ENCODE measurements at regions not wholly inside any gene's neighbourhood (a gene's known extent, or its start where the extent isn't known, plus 50 kb on each side); places are given as distances from the start of the nearest gene placed in this dataset.
"Not testable (repeated sequence)": the region's sequence is repeated elsewhere in the genome, so short reads cannot be mapped to it uniquely, and the experiment has no call there.

DNA sequence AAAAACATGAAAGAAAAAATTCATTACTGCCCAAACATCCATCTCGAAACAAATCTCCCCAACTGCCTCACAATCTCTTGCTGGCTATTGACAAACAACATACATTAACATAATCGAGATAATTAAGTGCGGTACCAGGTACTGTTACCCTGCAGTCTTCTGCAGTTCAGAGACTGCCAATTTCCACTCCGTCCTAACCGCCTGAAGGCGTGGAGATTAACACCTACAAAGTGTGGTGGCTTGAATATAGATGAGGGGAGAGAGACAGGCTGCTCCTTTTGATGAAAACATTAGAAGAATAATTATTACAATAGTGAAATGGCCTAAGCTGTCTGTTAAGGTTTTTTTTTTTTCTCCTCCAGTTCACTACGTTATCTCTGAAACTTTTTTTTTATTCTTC lies 258.9 kb upstream of the SOX4 start:
- H3K27ac ChIP-seq: no peak overlapping the region
- no peaks in the 10 kb centered on the region for H3K4me1 ChIP-seq
- TF ChIP-seq, protein P1, sequence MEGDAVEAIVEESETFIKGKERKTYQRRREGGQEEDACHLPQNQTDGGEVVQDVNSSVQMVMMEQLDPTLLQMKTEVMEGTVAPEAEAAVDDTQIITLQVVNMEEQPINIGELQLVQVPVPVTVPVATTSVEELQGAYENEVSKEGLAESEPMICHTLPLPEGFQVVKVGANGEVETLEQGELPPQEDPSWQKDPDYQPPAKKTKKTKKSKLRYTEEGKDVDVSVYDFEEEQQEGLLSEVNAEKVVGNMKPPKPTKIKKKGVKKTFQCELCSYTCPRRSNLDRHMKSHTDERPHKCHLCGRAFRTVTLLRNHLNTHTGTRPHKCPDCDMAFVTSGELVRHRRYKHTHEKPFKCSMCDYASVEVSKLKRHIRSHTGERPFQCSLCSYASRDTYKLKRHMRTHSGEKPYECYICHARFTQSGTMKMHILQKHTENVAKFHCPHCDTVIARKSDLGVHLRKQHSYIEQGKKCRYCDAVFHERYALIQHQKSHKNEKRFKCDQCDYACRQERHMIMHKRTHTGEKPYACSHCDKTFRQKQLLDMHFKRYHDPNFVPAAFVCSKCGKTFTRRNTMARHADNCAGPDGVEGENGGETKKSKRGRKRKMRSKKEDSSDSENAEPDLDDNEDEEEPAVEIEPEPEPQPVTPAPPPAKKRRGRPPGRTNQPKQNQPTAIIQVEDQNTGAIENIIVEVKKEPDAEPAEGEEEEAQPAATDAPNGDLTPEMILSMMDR (IDR thresholded peaks at IDR 0.05): no peak
- no peak for TF ChIP-seq POLR2A (IDR thresholded peaks at IDR 0.05)
- DNase-seq: no peak
- no peaks in the 10 kb centered on the region for H3K9me3 ChIP-seq
- H3K27me3 ChIP-seq: no peaks in the 10 kb centered on the region
- H3K4me3 ChIP-seq: no peak overlapping the region
- H3K36me3 ChIP-seq: no peaks in the 10 kb centered on the region

DNA sequence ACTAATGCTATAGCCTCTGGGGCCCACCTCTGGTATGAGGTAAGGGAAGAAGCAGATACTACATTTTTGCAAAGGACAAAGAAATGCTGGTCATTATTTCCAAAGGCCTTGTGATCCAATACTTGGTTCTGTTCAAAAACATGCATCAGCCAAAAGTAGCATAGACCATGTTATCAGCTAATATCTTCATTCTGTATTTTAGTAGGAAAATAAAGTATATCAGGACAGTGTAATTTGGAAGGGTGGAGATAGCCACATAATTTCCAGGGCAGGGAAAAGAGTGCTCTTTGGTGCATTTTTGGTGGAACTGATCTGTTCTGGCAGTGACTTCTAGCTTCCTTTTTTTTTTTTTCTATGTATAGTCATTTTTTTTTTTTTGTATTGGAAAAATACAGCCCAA lies 258.0 kb upstream of the SOX4 start:
- H3K27ac ChIP-seq: no peak overlapping the region
- no peaks in the 10 kb centered on the region for H3K36me3 ChIP-seq
- H3K4me1 ChIP-seq: no peaks in the 10 kb centered on the region
- TF ChIP-seq, protein P1 (IDR thresholded peaks at IDR 0.05): no peak
- no peaks in the 10 kb centered on the region for H3K27me3 ChIP-seq
- no peak overlapping the region for H3K4me3 ChIP-seq
- no peaks in the 10 kb centered on the region for H3K9me3 ChIP-seq
- DNase-seq: no peak

DNA sequence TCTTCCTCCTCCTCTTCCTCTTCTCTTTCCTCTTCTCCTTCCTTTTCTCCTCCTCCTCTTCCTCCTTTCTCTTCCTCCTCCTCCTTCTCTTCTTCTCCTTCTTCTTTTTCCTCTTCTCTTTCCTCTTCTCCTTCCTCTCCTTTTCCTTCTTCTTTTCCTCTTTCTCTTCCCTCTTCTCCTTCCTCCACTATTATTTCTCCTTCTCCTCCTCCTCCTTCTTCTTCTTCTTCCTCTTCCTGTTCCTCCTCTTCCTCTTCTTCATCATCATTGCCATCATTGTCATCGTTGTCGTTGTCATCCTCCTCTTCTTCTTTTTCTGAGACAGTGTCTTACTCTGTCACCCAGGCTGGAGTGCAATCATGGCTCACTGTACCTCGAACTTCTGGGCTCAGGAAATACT lies 256.3 kb upstream of the SOX4 start:
- Histone ChIP-seq H3K4me1 (no peaks in the 10 kb centered on the region), H3K4me3 (no peak overlapping the region), H3K27ac (no peak overlapping the region), H3K27me3 (no peaks in the 10 kb centered on the region), H3K9me3 (no peaks in the 10 kb centered on the region), H3K36me3 (no peaks in the 10 kb centered on the region)
- TF ChIP-seq, protein P1 (IDR thresholded peaks at IDR 0.05): no peak
- no peak for TF ChIP-seq POLR2A (IDR thresholded peaks at IDR 0.05)
- DNase-seq: no peak

DNA sequence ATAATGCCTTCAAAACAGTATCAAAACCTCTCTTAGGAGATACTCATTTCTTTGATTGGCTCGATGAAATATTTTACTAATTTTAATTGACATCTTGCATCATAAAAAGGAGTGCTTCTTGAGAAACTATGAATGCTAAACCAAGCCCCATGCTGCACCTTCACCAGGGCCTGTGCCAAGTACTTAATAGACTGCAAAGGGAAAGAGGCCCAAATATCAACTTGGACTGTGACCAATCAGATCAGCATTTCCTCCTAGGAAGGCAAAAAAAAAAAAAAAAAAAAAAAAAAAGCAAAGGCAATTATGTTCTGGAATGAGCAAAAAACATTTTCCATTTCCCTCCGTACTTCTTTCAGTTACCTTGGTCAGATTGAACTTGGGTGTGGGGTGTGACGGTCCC lies 253.0 kb upstream of the SOX4 start:
- Histone ChIP-seq H3K4me1 (no peaks in the 10 kb centered on the region), H3K27ac (no peak overlapping the region), H3K9me3 (no peaks in the 10 kb centered on the region), H3K4me3 (no peak overlapping the region), H3K27me3 (no peaks in the 10 kb centered on the region), H3K36me3 (no peaks in the 10 kb centered on the region)
- no peak for DNase-seq
- no peak for TF ChIP-seq POLR2A (IDR thresholded peaks at IDR 0.05)
- TF ChIP-seq, protein P1 (IDR thresholded peaks at IDR 0.05): no peak

DNA sequence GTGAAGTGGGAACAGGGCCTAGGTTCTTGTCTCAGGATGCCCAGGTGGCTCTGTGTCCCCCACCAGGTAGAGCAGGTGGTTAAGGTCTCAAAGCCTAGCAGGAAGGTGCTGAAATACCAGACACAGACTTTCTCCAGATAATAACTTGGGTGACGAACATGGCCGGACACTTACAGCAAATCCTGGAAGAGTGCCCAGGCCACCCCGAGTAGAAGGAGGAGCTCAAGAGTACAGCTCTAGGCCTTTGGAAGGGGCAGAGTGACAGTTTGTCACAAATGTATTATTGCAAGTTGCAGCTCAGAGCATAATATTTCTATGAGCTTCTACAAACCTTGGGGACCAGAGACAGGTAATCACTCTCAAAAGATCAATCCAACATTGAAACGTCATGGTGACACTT lies 251.6 kb upstream of the SOX4 start:
- H3K36me3 ChIP-seq: no peaks in the 10 kb centered on the region

DNA sequence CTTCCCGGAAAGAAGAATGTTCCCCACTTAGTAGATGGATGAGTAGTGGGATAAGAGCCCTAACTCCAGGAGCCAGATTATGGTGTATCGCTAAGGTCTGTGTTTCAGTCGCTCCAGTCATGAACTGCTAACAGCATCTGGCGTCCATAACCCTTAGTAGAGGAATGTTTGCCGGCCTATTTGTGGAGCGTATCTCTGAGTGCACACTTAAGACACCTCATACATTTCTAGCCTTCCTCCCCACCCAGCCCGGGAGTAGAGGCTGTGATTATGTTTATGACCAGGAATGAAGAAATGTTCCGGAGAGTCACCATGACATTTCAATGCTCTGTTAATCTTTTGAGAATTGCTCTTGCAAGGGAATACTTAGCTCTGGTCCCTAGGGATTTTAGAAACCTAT lies 251.1 kb upstream of the SOX4 start:
- H3K4me1 ChIP-seq: no peaks in the 10 kb centered on the region
- no peaks in the 10 kb centered on the region for H3K27me3 ChIP-seq
- DNase-seq: no peak
- no peaks in the 10 kb centered on the region for H3K9me3 ChIP-seq
- H3K27ac ChIP-seq: no peak overlapping the region
- no peak overlapping the region for H3K4me3 ChIP-seq
- TF ChIP-seq, protein P1 (IDR thresholded peaks at IDR 0.05): no peak
- no peak for TF ChIP-seq POLR2A (IDR thresholded peaks at IDR 0.05)
- H3K36me3 ChIP-seq: no peaks in the 10 kb centered on the region

More for the DNA sequence above, 251.6 kb upstream of the SOX4 start:
- Histone ChIP-seq H3K27me3 (no peaks in the 10 kb centered on the region), H3K4me3 (no peak overlapping the region), H3K4me1 (no peaks in the 10 kb centered on the region), H3K9me3 (no peaks in the 10 kb centered on the region), H3K27ac (no peak overlapping the region)
- no peak for DNase-seq
- TF ChIP-seq, protein P1 (IDR thresholded peaks at IDR 0.05): no peak
- no peak for TF ChIP-seq POLR2A (IDR thresholded peaks at IDR 0.05)

DNA sequence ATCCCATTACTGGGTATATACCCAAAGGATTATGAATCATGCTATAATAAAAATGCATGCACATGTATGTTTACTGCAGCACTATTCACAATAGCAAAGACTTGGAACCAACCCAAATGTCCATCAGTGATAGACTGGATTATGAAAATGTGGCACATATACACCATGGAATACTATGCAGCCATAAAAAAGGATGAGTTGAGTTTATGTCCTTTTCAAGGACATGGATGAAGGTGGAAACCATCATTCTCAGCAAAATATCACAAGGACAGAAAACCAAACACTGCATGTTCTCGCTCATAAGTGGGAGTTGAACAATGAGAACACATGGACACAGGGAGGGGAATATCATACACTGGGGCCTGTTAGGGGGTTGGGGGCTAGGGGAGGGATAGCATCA lies 247.8 kb upstream of the SOX4 start:
- not testable (repeated sequence) for DNase-seq, H3K4me3 ChIP-seq, H3K27ac ChIP-seq, H3K36me3 ChIP-seq, H3K4me1 ChIP-seq, H3K9me3 ChIP-seq, H3K27me3 ChIP-seq

All from Peyer's patch (tissue), 4 donors.